GM12874 (cell line): ENCODE measurements at regions not wholly inside any gene's neighbourhood (a gene's known extent, or its start where the extent isn't known, plus 50 kb on each side); places are given as distances from the start of the nearest gene placed in this dataset.

Experiments
- TF ChIP-seq, protein P1 (sequence below): IDR thresholded peaks from 2 replicates; pipeline ENCODE4 v1.5.1; 2011; ENCODE audit warnings: low read depth, mild to moderate bottlenecking, control low read depth, low read length, moderate library complexity; ENCODE audit not compliant: insufficient read depth

DNA sequence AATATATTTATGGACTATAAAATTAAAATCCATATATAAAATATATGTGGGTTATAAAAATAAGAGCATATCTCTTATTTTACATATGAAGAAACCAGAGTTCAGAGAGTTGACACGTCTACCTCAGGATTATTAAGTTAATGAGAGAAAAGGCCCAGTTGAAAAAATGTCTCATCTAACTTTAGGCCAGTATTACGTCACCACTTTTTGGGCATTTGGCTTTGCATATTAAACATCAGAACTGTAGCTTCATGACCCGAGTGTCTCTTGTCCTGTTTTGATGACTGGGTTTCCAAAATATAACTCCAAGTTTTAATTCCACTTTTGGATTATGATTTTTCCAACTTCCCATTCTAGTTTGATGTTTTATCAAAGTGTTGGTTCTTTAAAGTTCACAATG is 1026.1 kb downstream of the SLC6A15 start:
- TF ChIP-seq, protein P1, sequence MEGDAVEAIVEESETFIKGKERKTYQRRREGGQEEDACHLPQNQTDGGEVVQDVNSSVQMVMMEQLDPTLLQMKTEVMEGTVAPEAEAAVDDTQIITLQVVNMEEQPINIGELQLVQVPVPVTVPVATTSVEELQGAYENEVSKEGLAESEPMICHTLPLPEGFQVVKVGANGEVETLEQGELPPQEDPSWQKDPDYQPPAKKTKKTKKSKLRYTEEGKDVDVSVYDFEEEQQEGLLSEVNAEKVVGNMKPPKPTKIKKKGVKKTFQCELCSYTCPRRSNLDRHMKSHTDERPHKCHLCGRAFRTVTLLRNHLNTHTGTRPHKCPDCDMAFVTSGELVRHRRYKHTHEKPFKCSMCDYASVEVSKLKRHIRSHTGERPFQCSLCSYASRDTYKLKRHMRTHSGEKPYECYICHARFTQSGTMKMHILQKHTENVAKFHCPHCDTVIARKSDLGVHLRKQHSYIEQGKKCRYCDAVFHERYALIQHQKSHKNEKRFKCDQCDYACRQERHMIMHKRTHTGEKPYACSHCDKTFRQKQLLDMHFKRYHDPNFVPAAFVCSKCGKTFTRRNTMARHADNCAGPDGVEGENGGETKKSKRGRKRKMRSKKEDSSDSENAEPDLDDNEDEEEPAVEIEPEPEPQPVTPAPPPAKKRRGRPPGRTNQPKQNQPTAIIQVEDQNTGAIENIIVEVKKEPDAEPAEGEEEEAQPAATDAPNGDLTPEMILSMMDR = no peak

DNA sequence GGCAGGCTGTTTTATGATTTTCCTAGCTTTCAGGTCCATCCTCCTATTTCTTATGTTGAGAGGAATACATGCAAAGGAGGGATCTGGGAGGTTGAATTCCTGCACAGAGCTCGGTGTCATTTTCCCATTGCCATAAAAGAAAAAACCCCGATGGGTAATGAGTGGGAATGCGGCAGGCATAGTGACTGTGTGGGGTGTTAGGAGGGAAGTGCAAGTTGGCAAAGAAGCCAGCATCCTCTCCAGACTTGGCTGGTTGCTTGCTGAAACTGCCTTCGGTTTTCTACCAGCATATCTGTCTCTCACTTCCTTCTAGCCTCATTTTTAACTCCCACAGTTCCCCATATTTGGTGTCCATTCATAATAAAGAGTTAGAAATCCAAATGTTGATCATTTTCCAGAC is 1046.1 kb downstream of the SLC6A15 start:
- TF ChIP-seq, protein P1 = no peak

DNA sequence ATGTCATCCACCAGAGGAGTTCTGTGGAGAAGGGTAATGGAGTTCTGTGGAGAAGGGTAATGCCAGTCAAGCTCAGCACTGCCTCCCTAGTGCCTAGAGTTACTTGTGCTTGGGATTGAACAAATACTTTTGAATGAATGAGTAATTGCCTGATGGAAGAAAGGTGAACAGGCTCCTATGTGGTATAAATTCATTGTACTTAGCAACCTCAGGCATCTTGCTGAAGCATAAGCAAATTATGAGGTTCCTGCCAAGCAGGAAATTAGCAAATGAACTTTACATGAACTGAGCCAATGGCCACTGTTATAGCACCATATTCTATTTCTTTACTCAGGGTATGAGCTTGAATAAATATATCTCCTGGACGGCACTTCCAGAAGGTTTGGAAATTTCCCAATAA is 1047.2 kb downstream of the SLC6A15 start:
- TF ChIP-seq, protein P1 = no peak

DNA sequence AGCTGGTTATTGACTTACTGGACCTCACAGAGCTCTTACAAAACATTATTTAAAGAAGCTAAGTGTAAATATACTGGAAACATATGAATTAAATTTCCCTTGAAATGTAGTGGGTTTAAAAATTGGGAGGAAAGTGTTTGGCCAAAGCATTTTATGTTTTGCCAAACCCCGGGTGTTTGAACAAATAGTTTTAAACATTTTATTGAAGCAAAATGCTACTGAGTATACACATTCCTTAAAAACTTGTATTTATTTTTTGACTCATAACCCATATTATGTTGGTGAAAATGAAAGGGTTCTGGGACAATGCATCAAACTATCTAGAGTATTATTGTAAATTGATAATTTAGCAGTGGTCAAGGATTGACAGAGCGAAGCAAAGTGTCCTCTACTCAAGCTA is 1048.5 kb downstream of the SLC6A15 start:
- TF ChIP-seq, protein P1 = no peak

DNA sequence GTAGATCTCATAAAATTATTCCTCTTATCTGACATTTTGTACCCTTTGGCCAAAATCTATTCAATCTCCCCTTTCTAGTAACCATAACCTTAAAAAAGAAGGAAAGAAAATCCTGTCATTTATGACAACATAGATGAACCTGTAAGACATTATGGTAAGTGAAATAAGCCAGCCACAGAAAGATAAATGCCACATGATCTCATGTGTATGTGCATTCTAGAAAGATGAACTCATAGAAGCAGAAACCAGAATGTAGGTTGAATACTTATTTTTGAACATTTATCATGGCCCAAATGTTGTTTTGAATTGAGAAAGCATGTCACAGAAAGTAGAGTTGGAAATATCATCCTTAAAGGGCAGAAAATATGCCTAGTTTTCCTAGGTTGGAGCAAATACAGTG is 1053.6 kb downstream of the SLC6A15 start:
- TF ChIP-seq, protein P1 = no peak

DNA sequence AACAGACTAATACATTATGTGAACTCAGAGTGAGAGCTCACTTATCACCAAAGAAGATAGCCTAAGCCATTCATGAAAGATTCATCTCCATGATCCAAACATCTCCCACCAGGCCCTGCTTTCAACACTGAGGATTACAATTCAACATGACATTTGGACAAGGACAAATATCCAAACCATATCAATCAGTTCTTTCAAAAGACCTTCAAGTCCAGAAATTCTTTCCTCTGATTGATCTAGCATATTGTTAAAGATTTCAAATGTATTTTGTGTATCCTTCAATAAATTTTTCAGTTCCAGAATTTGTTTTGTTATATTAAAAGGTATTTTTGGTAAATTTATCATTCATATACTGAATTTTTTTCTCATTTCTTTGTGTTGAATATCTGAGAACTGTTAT is 1055.8 kb downstream of the SLC6A15 start:
- TF ChIP-seq, protein P1 = no peak

DNA sequence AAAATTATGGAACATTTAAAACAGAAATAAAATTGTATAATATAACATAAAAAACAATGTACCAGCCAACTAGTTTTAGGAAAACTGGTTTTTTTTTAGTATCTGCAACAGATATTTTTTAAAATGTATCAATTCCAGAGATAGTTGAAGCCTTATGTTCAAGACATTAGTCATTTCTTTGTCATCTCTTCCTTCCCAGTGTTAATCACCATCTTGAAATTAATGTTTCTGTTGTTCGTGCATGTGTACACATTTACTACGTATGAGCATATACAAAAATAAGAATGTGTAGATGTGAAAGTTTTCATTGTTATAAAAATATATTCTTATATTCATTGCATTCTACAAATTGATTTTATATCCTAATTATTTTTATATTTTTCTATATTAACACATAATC is 1062.1 kb downstream of the SLC6A15 start:
- TF ChIP-seq, protein P1 = no peak

DNA sequence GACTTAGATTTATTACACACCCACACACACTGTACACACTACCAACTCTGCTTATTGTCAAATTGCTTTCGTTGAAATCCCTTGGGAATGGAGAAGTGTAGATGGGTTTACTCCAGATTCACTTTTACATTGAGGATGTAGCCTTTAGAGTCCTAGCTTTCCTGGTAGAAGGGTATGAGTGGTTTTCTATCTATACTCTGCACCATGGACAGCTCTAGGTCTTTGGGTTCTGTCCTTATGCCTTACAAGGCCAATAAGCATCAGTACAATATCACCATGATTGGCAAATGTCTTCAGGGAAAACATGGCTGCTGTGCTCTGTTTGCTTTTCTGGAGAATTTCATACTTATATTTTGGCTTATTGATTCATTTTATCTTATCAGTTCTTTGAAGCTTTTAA is 1063.9 kb downstream of the SLC6A15 start:
- TF ChIP-seq, protein P1 = no peak
